ENCODE measurements at regions not wholly inside any gene's neighbourhood (a gene's known extent, or its start where the extent isn't known, plus 50 kb on each side); places are given as distances from the start of the nearest gene placed in this dataset.

DNA sequence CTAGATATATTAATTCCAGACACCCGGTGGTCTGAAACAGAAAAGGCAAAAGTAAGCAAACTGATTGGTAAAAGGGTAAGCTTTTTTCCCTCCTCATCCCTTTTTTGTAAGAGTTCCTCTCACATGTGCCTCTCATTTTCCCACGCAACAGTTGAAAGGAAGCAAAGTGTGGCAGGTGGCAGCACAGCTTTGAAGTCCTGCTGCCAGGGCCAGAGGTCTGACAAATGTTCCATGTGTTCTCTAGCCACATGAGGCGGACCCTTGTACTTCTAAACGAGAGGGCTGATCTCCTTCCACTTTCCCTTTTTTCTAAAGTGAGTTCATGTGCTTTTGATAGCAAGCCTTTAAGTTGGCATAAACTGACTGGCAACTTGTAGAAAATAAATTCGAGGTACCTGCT lies 217.5 kb downstream of the POLR1F start:
- Mint-ChIP-seq H3K27ac (no peak overlapping the region), H3K27me3 (ENCODE audit: low read depth) (no peaks in the 10 kb centered on the region), H3K4me1 (no peaks in the 10 kb centered on the region), H3K4me3 (no peak overlapping the region), H3K9me3 (peaks cover 15% of the 10 kb centered on the region), H3K36me3 (peaks cover 9% of the 10 kb centered on the region)
- TF ChIP-seq, protein P1, sequence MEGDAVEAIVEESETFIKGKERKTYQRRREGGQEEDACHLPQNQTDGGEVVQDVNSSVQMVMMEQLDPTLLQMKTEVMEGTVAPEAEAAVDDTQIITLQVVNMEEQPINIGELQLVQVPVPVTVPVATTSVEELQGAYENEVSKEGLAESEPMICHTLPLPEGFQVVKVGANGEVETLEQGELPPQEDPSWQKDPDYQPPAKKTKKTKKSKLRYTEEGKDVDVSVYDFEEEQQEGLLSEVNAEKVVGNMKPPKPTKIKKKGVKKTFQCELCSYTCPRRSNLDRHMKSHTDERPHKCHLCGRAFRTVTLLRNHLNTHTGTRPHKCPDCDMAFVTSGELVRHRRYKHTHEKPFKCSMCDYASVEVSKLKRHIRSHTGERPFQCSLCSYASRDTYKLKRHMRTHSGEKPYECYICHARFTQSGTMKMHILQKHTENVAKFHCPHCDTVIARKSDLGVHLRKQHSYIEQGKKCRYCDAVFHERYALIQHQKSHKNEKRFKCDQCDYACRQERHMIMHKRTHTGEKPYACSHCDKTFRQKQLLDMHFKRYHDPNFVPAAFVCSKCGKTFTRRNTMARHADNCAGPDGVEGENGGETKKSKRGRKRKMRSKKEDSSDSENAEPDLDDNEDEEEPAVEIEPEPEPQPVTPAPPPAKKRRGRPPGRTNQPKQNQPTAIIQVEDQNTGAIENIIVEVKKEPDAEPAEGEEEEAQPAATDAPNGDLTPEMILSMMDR (IDR thresholded peaks at IDR 0.05; ENCODE audit: unreplicated experiment), result no peak
- DNase-seq (ENCODE audit: low spot score in 2 of 2, unreplicated experiment in 2 of 2), result no peak

DNA sequence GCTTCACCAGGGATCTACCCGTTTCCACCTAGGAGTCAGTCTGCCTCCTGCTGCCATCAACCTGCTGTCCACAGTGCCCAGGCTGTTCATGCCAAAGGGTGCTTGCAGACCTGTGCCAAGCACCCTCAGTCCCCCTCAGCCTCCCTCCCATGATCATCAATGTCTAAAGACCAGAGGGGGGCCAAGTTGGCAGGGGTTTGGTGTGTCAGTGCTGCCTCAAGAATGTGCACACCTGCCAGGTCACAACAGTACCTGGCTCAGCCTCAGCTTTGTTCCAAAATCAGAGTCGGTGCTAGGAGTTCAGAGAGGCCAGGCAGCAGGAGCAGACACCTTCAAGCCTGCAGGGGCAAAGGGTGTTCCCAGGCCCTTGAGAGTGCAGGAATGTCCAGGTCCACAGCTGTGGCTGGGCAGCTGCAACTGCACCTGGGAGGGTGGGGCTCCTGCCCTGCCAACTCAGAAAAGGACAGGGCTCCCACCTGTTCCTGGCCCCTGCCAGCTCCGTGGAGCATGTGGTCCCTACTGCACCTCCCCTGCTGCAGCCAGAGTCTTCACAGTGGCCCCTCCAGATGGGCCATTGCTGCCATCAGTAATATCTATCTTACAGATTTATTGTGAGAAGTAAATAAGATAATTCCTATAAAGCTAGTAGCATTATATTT lies 219.5 kb downstream of the POLR1F start:
- Mint-ChIP-seq H3K27ac (no peak overlapping the region), H3K9me3 (peaks cover 12% of the 10 kb centered on the region), H3K4me1 (no peaks in the 10 kb centered on the region), H3K4me3 (no peak overlapping the region), H3K27me3 (ENCODE audit: low read depth) (no peaks in the 10 kb centered on the region), H3K36me3 (peaks cover 9% of the 10 kb centered on the region)
- TF ChIP-seq, protein P1 (IDR thresholded peaks at IDR 0.05; ENCODE audit: unreplicated experiment), result no peak
- no peak for DNase-seq (ENCODE audit: low spot score in 2 of 2, unreplicated experiment in 2 of 2)

DNA sequence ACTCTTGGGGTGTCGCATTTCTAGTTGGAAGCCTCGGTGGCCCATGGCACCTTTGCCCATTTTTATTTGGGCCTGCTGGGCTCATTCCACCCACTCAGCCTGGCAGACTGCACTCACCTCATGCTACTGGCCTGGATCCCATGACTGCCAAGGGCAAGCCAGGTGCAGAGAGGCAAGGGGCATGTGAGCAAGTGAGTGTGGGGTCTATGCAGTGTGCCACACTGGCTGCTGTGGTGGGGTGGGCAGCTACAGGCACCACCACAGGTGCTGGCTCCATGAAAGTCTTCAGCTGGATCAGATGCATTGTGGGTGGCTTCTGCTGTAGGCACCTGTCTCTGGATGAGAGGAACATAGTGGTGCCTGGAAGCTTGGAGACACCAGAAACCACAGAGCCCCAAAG lies 220.8 kb downstream of the POLR1F start:
- Mint-ChIP-seq H3K4me3 (no peak overlapping the region), H3K36me3 (peaks cover 9% of the 10 kb centered on the region), H3K27ac (no peak overlapping the region), H3K4me1 (no peaks in the 10 kb centered on the region), H3K27me3 (ENCODE audit: low read depth) (no peaks in the 10 kb centered on the region), H3K9me3 (peaks cover 12% of the 10 kb centered on the region)
- TF ChIP-seq, protein P1 (IDR thresholded peaks at IDR 0.05; ENCODE audit: unreplicated experiment), result no peak
- DNase-seq (ENCODE audit: low spot score in 2 of 2, unreplicated experiment in 2 of 2), result no peak

DNA sequence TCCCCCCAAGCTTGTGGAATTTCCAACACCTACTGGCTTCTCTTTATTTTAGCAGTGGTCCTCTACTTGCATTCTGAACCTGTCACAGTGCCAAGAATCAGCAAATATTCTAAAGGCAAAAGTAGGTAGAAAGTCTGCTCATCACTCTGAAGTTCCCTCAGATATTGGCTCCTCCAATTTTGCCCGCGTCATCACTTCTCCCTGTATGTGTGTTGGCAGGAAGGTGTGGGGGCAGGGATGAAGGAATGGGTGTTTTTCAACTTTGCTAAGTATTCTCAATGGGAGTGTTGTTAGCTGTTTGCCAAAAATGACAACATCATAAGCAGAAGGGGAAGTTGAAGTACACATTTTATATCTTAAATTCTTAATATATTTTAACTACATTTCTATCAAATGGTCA lies 226.2 kb downstream of the POLR1F start:
- Mint-ChIP-seq H3K27ac (no peak overlapping the region), H3K4me1 (no peaks in the 10 kb centered on the region), H3K4me3 (no peak overlapping the region), H3K27me3 (ENCODE audit: low read depth) (peaks cover 2% of the 10 kb centered on the region), H3K9me3 (peaks cover 24% of the 10 kb centered on the region), H3K36me3 (peaks cover 9% of the 10 kb centered on the region)
- TF ChIP-seq, protein P1 (IDR thresholded peaks at IDR 0.05; ENCODE audit: unreplicated experiment), result no peak
- no peak for DNase-seq (ENCODE audit: low spot score in 2 of 2, unreplicated experiment in 2 of 2)

DNA sequence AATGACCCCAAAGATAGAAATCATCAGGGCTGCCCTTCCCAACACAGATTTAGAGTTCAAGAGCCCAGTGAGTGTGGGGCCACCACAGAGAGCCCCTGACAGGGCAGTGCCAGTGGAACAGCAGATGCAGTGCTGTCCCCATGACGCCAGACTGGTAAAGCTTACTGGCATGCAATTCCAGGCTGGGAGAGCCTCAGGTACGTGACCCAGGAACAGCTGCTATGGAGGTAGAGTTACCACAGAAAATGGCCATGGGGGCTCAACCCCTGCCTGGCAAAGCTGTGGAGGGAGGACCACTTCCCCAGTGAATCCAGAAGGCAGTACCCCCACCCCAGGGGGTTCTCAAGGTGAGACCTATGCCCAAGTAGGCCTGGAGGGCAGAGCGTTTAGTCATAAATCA lies 228.5 kb downstream of the POLR1F start:
- no peaks in the 10 kb centered on the region for H3K4me1 Mint-ChIP-seq
- H3K27me3 Mint-ChIP-seq (ENCODE audit: low read depth), result peaks cover 6% of the 10 kb centered on the region
- peaks cover 1% of the 10 kb centered on the region for H3K36me3 Mint-ChIP-seq
- H3K27ac Mint-ChIP-seq, result no peak overlapping the region
- peaks cover 13% of the 10 kb centered on the region for H3K9me3 Mint-ChIP-seq
- H3K4me3 Mint-ChIP-seq, result no peak overlapping the region
- DNase-seq (ENCODE audit: low spot score in 2 of 2, unreplicated experiment in 2 of 2), result no peak
- TF ChIP-seq, protein P1 (IDR thresholded peaks at IDR 0.05; ENCODE audit: unreplicated experiment), result no peak

DNA sequence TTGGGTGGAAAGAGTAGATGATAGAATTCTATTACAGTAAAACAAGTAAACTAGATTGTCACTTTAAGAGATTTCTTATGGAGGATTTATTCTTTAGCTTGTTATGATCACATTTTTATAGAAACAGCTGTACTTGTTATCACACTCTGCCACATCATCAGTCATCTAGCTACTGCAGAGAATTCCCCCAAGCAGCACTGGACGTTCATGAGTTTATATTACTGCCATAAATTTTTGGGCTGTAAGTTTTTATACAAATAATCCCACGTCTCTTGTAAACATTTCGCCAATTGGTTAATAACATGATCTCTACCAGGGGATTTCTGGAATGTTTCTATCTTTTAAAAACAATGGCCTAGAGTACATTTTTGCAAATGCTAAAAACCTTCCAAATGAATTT lies 238.8 kb downstream of the POLR1F start:
- Mint-ChIP-seq H3K4me1 (peaks cover 12% of the 10 kb centered on the region), H3K4me3 (no peak overlapping the region), H3K27me3 (ENCODE audit: low read depth) (peaks cover 13% of the 10 kb centered on the region), H3K36me3 (no peaks in the 10 kb centered on the region), H3K27ac (no peak overlapping the region), H3K9me3 (peaks cover 7% of the 10 kb centered on the region)
- no peak for DNase-seq (ENCODE audit: low spot score in 2 of 2, unreplicated experiment in 2 of 2)
- TF ChIP-seq, protein P1 (IDR thresholded peaks at IDR 0.05; ENCODE audit: unreplicated experiment), result no peak

Data from mesothelial cell of epicardium (in vitro differentiated cells).